NCI-H2081 treated with DMSO at 0.1 percent for 48 hours (cell line): ENCODE measurements at regions not wholly inside any gene's neighbourhood (a gene's known extent, or its start where the extent isn't known, plus 50 kb on each side); places are given as distances from the start of the nearest gene placed in this dataset.
"Not testable (repeated sequence)": the region's sequence is repeated elsewhere in the genome, so short reads cannot be mapped to it uniquely, and the experiment has no call there.

Source experiments
- DNase-seq: peaks from one replicate; lab custom pipeline; 2025; lab: John Stamatoyannopoulos, UW

- DNase-seq = no peak
Measured at GRCh38 chr11:23869671-23870070, 627.2 kb upstream of the LUZP2 start.

- DNase-seq = no peak
Measured at GRCh38 chr11:23873406-23873805, 623.4 kb upstream of the LUZP2 start.

GRCh38 chr11:23875176-23875850 is 621.5 kb upstream of the LUZP2 start:
- DNase-seq = no peak

- DNase-seq = not testable (repeated sequence)
Measured at GRCh38 chr11:23883426-23884048, 613.3 kb upstream of the LUZP2 start.

GRCh38 chr11:23884341-23884740 is 612.5 kb upstream of the LUZP2 start:
- no peak for DNase-seq

- DNase-seq = no peak
Measured at GRCh38 chr11:23885801-23886200, 611.1 kb upstream of the LUZP2 start.

GRCh38 chr11:23887122-23887521 is 609.7 kb upstream of the LUZP2 start:
- not testable (repeated sequence) for DNase-seq

GRCh38 chr11:23893126-23893525 is 603.7 kb upstream of the LUZP2 start:
- no peak for DNase-seq

- no peak for DNase-seq
Measured at GRCh38 chr11:23897453-23898286, 599.2 kb upstream of the LUZP2 start.

- DNase-seq = no peak
Measured at GRCh38 chr11:23903044-23903704, 593.7 kb upstream of the LUZP2 start.

- no peak for DNase-seq
Measured at GRCh38 chr11:23919455-23919854, 577.4 kb upstream of the LUZP2 start.

GRCh38 chr11:23923357-23923756 is 573.5 kb upstream of the LUZP2 start:
- no peak for DNase-seq

- DNase-seq = no peak
Measured at GRCh38 chr11:23924226-23924625, 572.6 kb upstream of the LUZP2 start.

- DNase-seq = no peak
Measured at GRCh38 chr11:23931443-23931842, 565.4 kb upstream of the LUZP2 start.

- no peak for DNase-seq
Measured at GRCh38 chr11:23932485-23932898, 564.4 kb upstream of the LUZP2 start.

- DNase-seq = no peak
Measured at GRCh38 chr11:23933721-23934120, 563.1 kb upstream of the LUZP2 start.

GRCh38 chr11:23934671-23935270 is 562.1 kb upstream of the LUZP2 start:
- DNase-seq = not testable (repeated sequence)

- not testable (repeated sequence) for DNase-seq
Measured at GRCh38 chr11:23942117-23942815, 554.6 kb upstream of the LUZP2 start.

GRCh38 chr11:23944923-23945322 is 551.9 kb upstream of the LUZP2 start:
- DNase-seq = no peak

- DNase-seq = no peak
Measured at GRCh38 chr11:23947883-23948282, 549.0 kb upstream of the LUZP2 start.

GRCh38 chr11:23948851-23949250 is 548.0 kb upstream of the LUZP2 start:
- DNase-seq = no peak
